Endothelial cell of umbilical vein (primary cell): ENCODE measurements at regions not wholly inside any gene's neighbourhood (a gene's known extent, or its start where the extent isn't known, plus 50 kb on each side); places are given as distances from the start of the nearest gene placed in this dataset.

Experiments
- BruUV-seq: library from RNA; stranded (reverse); fragments of 400-500 nt; replicated peaks from 2 replicates; lab custom pipeline; 2021; lab: Mats Ljungman, UMichigan
- CTCF ChIA-PET: fragments of 300-600, 350-600 bp; sonication (Branson Sonifier 250); formaldehyde crosslinking; loops from one replicate; lab custom pipeline; 2021; ENCODE audit warnings: antibody characterized with exemption, inconsistent platforms; lab: Charles Lee
- POLR2A ChIA-PET: fragments of 300-600, 350-600 bp; sonication (Branson Sonifier 250); formaldehyde crosslinking; loops from one replicate; lab custom pipeline; 2021; ENCODE audit warnings: antibody characterized with exemption, inconsistent platforms; lab: Charles Lee
- DNase-seq: peaks from one replicate; pipeline ENCODE4 v3.0.0-alpha.2; 2011; ENCODE audit warnings: low read depth, low spot score
- FAIRE-seq: peaks from 2 replicates; lab custom pipeline; 2011; peaks lifted over from hg19 to GRCh38; lab: Jason Lieb, UNC
- H2AFZ ChIP-seq: 2 replicates; pipeline ENCODE4 v1.6.0; 2012; ENCODE audit warnings: low read depth, low read length, control low read depth, inconsistent platforms
- H3K27ac ChIP-seq: 2 replicates; pipeline ENCODE4 v1.5.1; 2011; ENCODE audit warnings: low read depth, mild to moderate bottlenecking, control low read depth, low read length, moderate library complexity; ENCODE audit not compliant: insufficient read depth
- H3K27me3 ChIP-seq, 2 experiments: 2 replicates each; pipeline versions ENCODE4 v1.6.0 to v1.6.1; 2011; ENCODE audit warnings: low read length in 2 of 2, mixed read lengths in 1 of 2; ENCODE audit not compliant: control insufficient read depth in 2 of 2, insufficient read depth in 2 of 2
- H3K36me3 ChIP-seq, 2 experiments: 2 replicates in 1 of 2; 3 replicates in 1 of 2; pipeline ENCODE4 v1.5.1; 2011; ENCODE audit warnings: low read length in 2 of 2, mild to moderate bottlenecking in 1 of 2, moderate library complexity in 1 of 2; ENCODE audit not compliant: control insufficient read depth in 2 of 2, insufficient read depth in 2 of 2; ENCODE audit errors: extremely low read depth in 1 of 2
- H3K4me1 ChIP-seq: 3 replicates; pipeline ENCODE4 v1.5.1; 2011; ENCODE audit warnings: mild to moderate bottlenecking, low read length; ENCODE audit not compliant: control insufficient read depth, insufficient read depth; ENCODE audit errors: extremely low read depth
- H3K4me2 ChIP-seq: 2 replicates; pipeline ENCODE4 v1.6.1; 2011; ENCODE audit warnings: low read length, control low read depth, mixed read lengths; ENCODE audit not compliant: insufficient read depth
- H3K4me3 ChIP-seq, 3 experiments: fragments of 200-600 bp in 1 of 3; sonication (generic), shearing (Covaris generic) in 1 of 3; replicated peaks in 1 of 3; 2 replicates each; pipeline ENCODE4 v1.5.1; 2011 to 2016; ENCODE audit warnings: control low read depth in 3 of 3, low read length in 3 of 3, mild to moderate bottlenecking in 2 of 3, inconsistent platforms in 1 of 3, low read depth in 1 of 3, moderate library complexity in 1 of 3; ENCODE audit not compliant: insufficient read depth in 1 of 3
- H3K79me2 ChIP-seq: 2 replicates; pipeline ENCODE4 v1.6.0; 2012; ENCODE audit warnings: low read length, inconsistent platforms; ENCODE audit not compliant: control insufficient read depth, insufficient read depth
- H3K9ac ChIP-seq: replicated peaks from 2 replicates; pipeline ENCODE3; 2011; ENCODE audit warnings: low read length, control low read depth; ENCODE audit not compliant: insufficient read depth; ENCODE audit errors: extremely low read depth
- H3K9me1 ChIP-seq: replicated peaks from 3 replicates; pipeline ENCODE4 v1.6.0; 2011; ENCODE audit warnings: mild to moderate bottlenecking, low read length; ENCODE audit not compliant: control insufficient read depth, insufficient read depth; ENCODE audit errors: extremely low read depth
- H3K9me3 ChIP-seq: replicated peaks from 2 replicates; pipeline ENCODE4 v1.5.1; 2012; ENCODE audit warnings: low read length, inconsistent platforms; ENCODE audit not compliant: control insufficient read depth, insufficient read depth
- H4K20me1 ChIP-seq: replicated peaks from 2 replicates; pipeline ENCODE3; 2011; ENCODE audit warnings: mild to moderate bottlenecking, low read length; ENCODE audit not compliant: control insufficient read depth, insufficient read depth; ENCODE audit errors: extremely low read depth
- CTCF ChIP-seq, 2 donors: IDR thresholded peaks; 1 replicate in 1 of 2; 2 replicates in 1 of 2; pipeline ENCODE4 v1.5.1; 2011; ENCODE audit warnings: low read length in 2 of 2, mild to moderate bottlenecking in 2 of 2, moderate library complexity in 2 of 2, control low read depth in 1 of 2, inconsistent platforms in 1 of 2, low read depth in 1 of 2; ENCODE audit not compliant: insufficient read depth in 1 of 2; ENCODE audit errors: extremely low read depth in 1 of 2
- EZH2 ChIP-seq: IDR thresholded peaks from 2 replicates; pipeline ENCODE4 v1.6.1; 2012; ENCODE audit warnings: borderline replicate concordance, low read depth, mild to moderate bottlenecking, moderate library complexity, low read length, inconsistent platforms; ENCODE audit not compliant: severe bottlenecking
- FOS ChIP-seq: IDR thresholded peaks from 2 replicates; pipeline ENCODE4 v1.6.1; 2011; ENCODE audit warnings: mild to moderate bottlenecking, low read length, moderate library complexity, borderline replicate concordance; ENCODE audit not compliant: insufficient read depth
- GATA2 ChIP-seq: IDR thresholded peaks from 2 replicates; pipeline ENCODE4 v1.7.0; 2011; ENCODE audit warnings: low read depth, mild to moderate bottlenecking, moderate library complexity, mixed read lengths, low read length; ENCODE audit not compliant: insufficient read length, insufficient read depth
- JUN ChIP-seq: IDR thresholded peaks from 2 replicates; pipeline ENCODE4 v1.6.1; 2011; ENCODE audit warnings: borderline replicate concordance, low read depth; ENCODE audit not compliant: insufficient read length, insufficient read depth
- MAX ChIP-seq: IDR thresholded peaks from 2 replicates; pipeline ENCODE4 v1.6.1; 2011; ENCODE audit not compliant: insufficient read depth, insufficient read length
- MYC ChIP-seq: IDR thresholded peaks from one replicate; pipeline ENCODE4 v1.6.1; 2011; ENCODE audit warnings: mild to moderate bottlenecking, low read depth, low read length
- POLR2A ChIP-seq: IDR thresholded peaks from 2 replicates; pipeline ENCODE4 v1.6.1; 2012; ENCODE audit warnings: low read depth, mild to moderate bottlenecking, control low read depth, low read length
- POLR2AphosphoS5 ChIP-seq: IDR thresholded peaks from 2 replicates; pipeline ENCODE4 v1.6.1; 2012; ENCODE audit warnings: low read depth, mild to moderate bottlenecking, control low read depth, low read length, moderate library complexity; ENCODE audit not compliant: insufficient read depth
- dilution Hi-C: fragments of 300-500 bp; cut with MboI; formaldehyde crosslinking; loops from one replicate; pipeline ENCODE4 v1.15.0; 2019; ENCODE audit warnings: low sequenced_read_pairs; ENCODE audit not compliant: extremely low pct_ligation_motif_present
- intact Hi-C: fragments of 100-400 bp; cut with micrococcal nuclease; formaldehyde crosslinking; loops from one replicate; pipeline ENCODE4 v1.10.0; 2022

DNA sequence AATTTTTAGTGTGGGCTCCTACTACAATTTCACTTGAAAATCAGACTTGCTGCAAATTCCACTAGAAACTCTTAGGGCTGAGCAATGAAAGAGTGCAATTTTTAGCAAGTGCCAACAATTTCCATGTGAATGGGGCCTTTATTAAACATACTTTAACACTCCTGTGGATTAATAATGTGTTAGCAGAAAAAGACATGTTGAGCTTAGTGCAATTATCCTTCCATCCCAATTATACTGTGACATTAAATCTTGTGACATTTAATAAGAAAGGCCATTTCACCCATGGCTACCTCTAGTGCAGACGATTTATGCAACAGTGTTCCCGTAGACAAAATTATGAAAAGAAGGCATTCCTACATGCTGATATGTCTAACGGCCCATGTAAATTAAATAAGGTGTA lies 639.7 kb downstream of the STK39 start:
- FAIRE-seq, result no peak
- intact Hi-C loops (no loop called here), dilution Hi-C loops (no loop called here)
- Histone ChIP-seq H3K36me3 (no peaks in the 10 kb centered on the region), H3K4me2 (no peak overlapping the region), H3K9me1 (no peaks in the 10 kb centered on the region), H3K4me1 (no peaks in the 10 kb centered on the region), H3K79me2 (no peaks in the 10 kb centered on the region), H3K9ac (no peak overlapping the region), H4K20me1 (no peaks in the 10 kb centered on the region), H3K27ac (no peak overlapping the region), H2AFZ (no peak overlapping the region), H3K9me3 (no peaks in the 10 kb centered on the region), H3K4me3 (no peak overlapping the region), H3K27me3 (no peaks in the 10 kb centered on the region)
- no peak for TF ChIP-seq GATA2
- TF ChIP-seq POLR2AphosphoS5, result no peak
- TF ChIP-seq FOS, result no peak
- TF ChIP-seq MAX, result no peak
- no peak for TF ChIP-seq POLR2A
- TF ChIP-seq JUN, result no peak
- no peak for TF ChIP-seq MYC
- TF ChIP-seq CTCF (IDR thresholded peaks at IDR 0.05; ENCODE audit: extremely low read depth in 1 of 2, insufficient read depth in 1 of 2, low read depth in 1 of 2, low read length in 2 of 2), result no peak
- no peak for TF ChIP-seq EZH2
- CTCF ChIA-PET, result no interaction called here
- DNase-seq, result no peak
- BruUV-seq, result no TSS peak
- POLR2A ChIA-PET, result no interaction called here
